GM13976 (cell line): ENCODE measurements at regions not wholly inside any gene's neighbourhood (a gene's known extent, or its start where the extent isn't known, plus 50 kb on each side); places are given as distances from the start of the nearest gene placed in this dataset.

Source experiments
- DNase-seq: peaks from one replicate; pipeline ENCODE4 v3.0.0; 2012; ENCODE audit warnings: low spot score
- CTCF ChIP-seq: IDR thresholded peaks from 2 replicates; pipeline ENCODE4 v1.5.1; 2012; ENCODE audit warnings: borderline replicate concordance, mild to moderate bottlenecking; ENCODE audit not compliant: insufficient read depth; ENCODE audit errors: extremely low read depth, missing control alignments, control extremely low read depth
- in situ Hi-C: fragments of 300-500 bp; cut with MboI; formaldehyde crosslinking; loops from one replicate; pipeline ENCODE4 v1.12.0; 2022; ENCODE audit warnings: low sequenced_read_pairs, mixed read lengths, inconsistent platforms; ENCODE audit not compliant: unreplicated experiment

- no peak for DNase-seq
- in situ Hi-C loops = no loop called here
- no peak for TF ChIP-seq CTCF
Measured at GRCh38 chr12:105982022-105982421, 156.7 kb downstream of the NUAK1 start.

GRCh38 chr12:105983622-105984320 lies 155.0 kb downstream of the NUAK1 start:
- no peak for TF ChIP-seq CTCF
- in situ Hi-C loops = no loop called here
- DNase-seq = no peak

GRCh38 chr12:105985383-105985782 lies 153.4 kb downstream of the NUAK1 start:
- DNase-seq = no peak
- in situ Hi-C loops = no loop called here

GRCh38 chr12:105986779-105987684 lies 151.7 kb downstream of the NUAK1 start:
- in situ Hi-C loops = no loop called here
- no peak for TF ChIP-seq CTCF
- no peak for DNase-seq

More at GRCh38 chr12:105985383-105985782, 153.4 kb downstream of the NUAK1 start:
- no peak for TF ChIP-seq CTCF

- TF ChIP-seq CTCF = no peak
- in situ Hi-C loops = no loop called here
Measured at GRCh38 chr12:105987685-105988035, 151.1 kb downstream of the NUAK1 start.

GRCh38 chr12:105992849-105993740 lies 145.7 kb downstream of the NUAK1 start:
- no peak for TF ChIP-seq CTCF
- DNase-seq = no peak

More at GRCh38 chr12:105987685-105988035, 151.1 kb downstream of the NUAK1 start:
- no peak for DNase-seq

More at GRCh38 chr12:105992849-105993740, 145.7 kb downstream of the NUAK1 start:
- in situ Hi-C loops = no loop called here
